GM23338 (cell line): ENCODE measurements at regions not wholly inside any gene's neighbourhood (a gene's known extent, or its start where the extent isn't known, plus 50 kb on each side); places are given as distances from the start of the nearest gene placed in this dataset.

Experiments used
- ATAC-seq: fragments of 200-7000 bp; cut with Tn5 transposase; 3 replicates; pipeline ENCODE4 v1.9.1; 2020
- DNase-seq: peaks from one replicate; pipeline ENCODE4 v3.0.0-alpha.2; 2015; ENCODE audit warnings: low spot score
- H2AFZ ChIP-seq: fragments of 200-600 bp; sonication (generic); 2 replicates; pipeline ENCODE4 v1.8.0; 2016; ENCODE audit warnings: antibody characterized with exemption, mild to moderate bottlenecking, moderate library complexity
- H3F3A ChIP-seq: fragments of 200-600 bp; sonication (generic); replicated peaks from 2 replicates; pipeline ENCODE4 v1.8.0; 2017; ENCODE audit warnings: antibody characterized with exemption, mixed run types, low read depth
- H3K27ac ChIP-seq: fragments of 200-600 bp; sonication (generic); 2 replicates; pipeline ENCODE4 v1.6.1; 2016; ENCODE audit warnings: low read depth
- H3K27me3 ChIP-seq: fragments of 200-600 bp; sonication (generic); 2 replicates; pipeline ENCODE4 v1.8.0; 2016; ENCODE audit warnings: mild to moderate bottlenecking, mixed run types, moderate library complexity; ENCODE audit not compliant: insufficient read depth
- H3K36me3 ChIP-seq: fragments of 200-600 bp; sonication (generic); 2 replicates; pipeline ENCODE4 v1.8.0; 2016; ENCODE audit warnings: mild to moderate bottlenecking; ENCODE audit not compliant: insufficient read depth
- H3K4me1 ChIP-seq: fragments of 200-600 bp; sonication (generic); 2 replicates; pipeline ENCODE4 v1.8.0; 2016; ENCODE audit warnings: mild to moderate bottlenecking, moderate library complexity; ENCODE audit not compliant: insufficient read depth
- H3K4me2 ChIP-seq: fragments of 200-600 bp; sonication (generic); 2 replicates; pipeline ENCODE4 v1.7.1; 2017; ENCODE audit warnings: mixed run types
- H3K4me3 ChIP-seq: fragments of 200-600 bp; sonication (generic); 2 replicates; pipeline ENCODE4 v1.6.1; 2016; ENCODE audit warnings: mixed run types
- H3K79me2 ChIP-seq: fragments of 200-600 bp; sonication (generic); replicated peaks from 2 replicates; pipeline ENCODE4 v1.8.0; 2017; ENCODE audit warnings: mild to moderate bottlenecking; ENCODE audit not compliant: insufficient read depth
- H3K9me2 ChIP-seq: fragments of 200-600 bp; sonication (generic); 2 replicates; pipeline ENCODE4 v1.8.0; 2017; ENCODE audit not compliant: insufficient read depth
- H4K20me1 ChIP-seq: fragments of 200-600 bp; sonication (generic); replicated peaks from 2 replicates; pipeline ENCODE4 v1.8.0; 2017; ENCODE audit warnings: mild to moderate bottlenecking; ENCODE audit not compliant: insufficient read depth
- H3K27ac Mint-ChIP-seq: 2 replicates; pipeline ENCODE4 v1.8.0; 2020; ENCODE audit warnings: inconsistent platforms, mild to moderate bottlenecking, moderate library complexity, mixed read lengths
- H3K27me3 Mint-ChIP-seq: 3 replicates; pipeline ENCODE4 v1.8.0; 2022; ENCODE audit warnings: low read depth, mild to moderate bottlenecking, moderate library complexity, mixed read lengths, inconsistent platforms; ENCODE audit not compliant: insufficient read depth, poor library complexity
- H3K36me3 Mint-ChIP-seq: 3 replicates; pipeline ENCODE4 v1.8.0; 2021; ENCODE audit warnings: low read depth, mild to moderate bottlenecking, inconsistent platforms, moderate library complexity, mixed read lengths
- H3K4me1 Mint-ChIP-seq: 3 replicates; pipeline ENCODE4 v1.8.0; 2020; ENCODE audit warnings: mild to moderate bottlenecking, inconsistent platforms, mixed read lengths
- H3K4me3 Mint-ChIP-seq: 3 replicates; pipeline ENCODE4 v1.8.0; 2021; ENCODE audit warnings: moderate library complexity, mild to moderate bottlenecking, inconsistent platforms, mixed read lengths
- H3K9me3 Mint-ChIP-seq: 3 replicates; pipeline ENCODE4 v1.8.0; 2020; ENCODE audit warnings: moderate library complexity, mild to moderate bottlenecking, inconsistent platforms, mixed read lengths
- CREB1 ChIP-seq: fragments of 250-450 bp; sonication (Bioruptor Pico); IDR thresholded peaks from 2 replicates; pipeline ENCODE4 v1.5.0; 2020; ENCODE audit warnings: low read depth, mild to moderate bottlenecking, moderate library complexity
- CTCF ChIP-seq, 2 experiments: fragments of 200-600 bp in 1 of 2; sonication (generic) in 1 of 2; conservative IDR thresholded peaks; 2 replicates each; pipeline versions ENCODE4 v1.5.1 to v1.6.1; 2016 to 2017; ENCODE audit warnings: antibody characterized with exemption in 2 of 2, low read depth in 2 of 2, mild to moderate bottlenecking in 2 of 2, moderate library complexity in 1 of 2
- EZH2 ChIP-seq: fragments of 200-600 bp; sonication (generic); IDR thresholded peaks from one replicate; pipeline ENCODE4 v1.8.0; 2017; ENCODE audit warnings: antibody characterized with exemption, mild to moderate bottlenecking, low read depth; ENCODE audit not compliant: unreplicated experiment
- EZH2phosphoT487 ChIP-seq: fragments of 200-600 bp; sonication (generic); IDR thresholded peaks from one replicate; pipeline ENCODE4 v1.8.1; 2018; ENCODE audit warnings: antibody characterized with exemption; ENCODE audit not compliant: unreplicated experiment
- JUNB ChIP-seq: IDR thresholded peaks from one replicate; pipeline ENCODE4 v1.6.1; 2016; ENCODE audit warnings: antibody characterized with exemption; ENCODE audit not compliant: unreplicated experiment
- NANOG ChIP-seq: IDR thresholded peaks from 2 replicates; pipeline ENCODE4 v1.6.1; 2016; ENCODE audit warnings: antibody characterized with exemption, borderline replicate concordance
- POLR2AphosphoS5 ChIP-seq: IDR thresholded peaks from 2 replicates; pipeline ENCODE4 v1.6.1; 2016; ENCODE audit warnings: antibody characterized with exemption, low read depth
- REST ChIP-seq: IDR thresholded peaks from one replicate; pipeline ENCODE4 v1.6.1; 2018; ENCODE audit warnings: antibody characterized with exemption; ENCODE audit not compliant: unreplicated experiment
- STAT1 ChIP-seq: IDR thresholded peaks from one replicate; pipeline ENCODE4 v1.6.1; 2016; ENCODE audit warnings: antibody characterized with exemption; ENCODE audit not compliant: unreplicated experiment
- ZNF114 ChIP-seq: fragments of 250-450 bp; sonication (Bioruptor Pico); IDR thresholded peaks from 2 replicates; pipeline ENCODE4 v1.5.0; 2020; ENCODE audit warnings: mild to moderate bottlenecking, moderate library complexity
- ZNF331 ChIP-seq: fragments of 250-450 bp; sonication (Bioruptor Pico); IDR thresholded peaks from 2 replicates; pipeline ENCODE4 v1.5.0; 2020; ENCODE audit warnings: low read depth, mild to moderate bottlenecking, moderate library complexity
- TF ChIP-seq, protein P1 (sequence below): fragments of 250-450 bp; sonication (Bioruptor Pico); IDR thresholded peaks from 2 replicates; pipeline ENCODE4 v1.5.0; 2020; ENCODE audit warnings: mild to moderate bottlenecking, moderate library complexity
- TF ChIP-seq, protein P2 (sequence below): IDR thresholded peaks from 2 replicates; pipeline ENCODE4 v1.6.1; 2016; ENCODE audit warnings: antibody characterized with exemption

GRCh38 chr1:232386294-232386693 lies 243.6 kb downstream of the SIPA1L2 start:
- Histone ChIP-seq H3K4me1 (peaks cover 7% of the 10 kb centered on the region; the same call in 1 of the 2 replicates), H3K36me3 (no peaks in the 10 kb centered on the region), H3K27ac (no peak overlapping the region), H2AFZ (no peak overlapping the region), H3K4me3 (no peak overlapping the region), H3F3A (no peaks in the 10 kb centered on the region), H3K27me3 (no peaks in the 10 kb centered on the region), H3K9me2 (peaks cover 6% of the 10 kb centered on the region), H4K20me1 (no peaks in the 10 kb centered on the region), H3K79me2 (no peaks in the 10 kb centered on the region), H3K4me2 (no peak overlapping the region)
- H3K36me3 Mint-ChIP-seq: no peaks in the 10 kb centered on the region
- H3K27ac Mint-ChIP-seq: no peak overlapping the region
- ATAC-seq: no peak
- H3K4me3 Mint-ChIP-seq: no peak overlapping the region
- DNase-seq: no peak
- H3K4me1 Mint-ChIP-seq: peaks cover 12% of the 10 kb centered on the region
- no peak for TF ChIP-seq EZH2
- no peak for TF ChIP-seq ZNF114 (CRISPR knock-in tag)
- TF ChIP-seq REST: no peak
- TF ChIP-seq CREB1 (CRISPR knock-in tag): no peak
- no peak for TF ChIP-seq ZNF331 (CRISPR knock-in tag)
- TF ChIP-seq JUNB: no peak
- TF ChIP-seq, protein P1, sequence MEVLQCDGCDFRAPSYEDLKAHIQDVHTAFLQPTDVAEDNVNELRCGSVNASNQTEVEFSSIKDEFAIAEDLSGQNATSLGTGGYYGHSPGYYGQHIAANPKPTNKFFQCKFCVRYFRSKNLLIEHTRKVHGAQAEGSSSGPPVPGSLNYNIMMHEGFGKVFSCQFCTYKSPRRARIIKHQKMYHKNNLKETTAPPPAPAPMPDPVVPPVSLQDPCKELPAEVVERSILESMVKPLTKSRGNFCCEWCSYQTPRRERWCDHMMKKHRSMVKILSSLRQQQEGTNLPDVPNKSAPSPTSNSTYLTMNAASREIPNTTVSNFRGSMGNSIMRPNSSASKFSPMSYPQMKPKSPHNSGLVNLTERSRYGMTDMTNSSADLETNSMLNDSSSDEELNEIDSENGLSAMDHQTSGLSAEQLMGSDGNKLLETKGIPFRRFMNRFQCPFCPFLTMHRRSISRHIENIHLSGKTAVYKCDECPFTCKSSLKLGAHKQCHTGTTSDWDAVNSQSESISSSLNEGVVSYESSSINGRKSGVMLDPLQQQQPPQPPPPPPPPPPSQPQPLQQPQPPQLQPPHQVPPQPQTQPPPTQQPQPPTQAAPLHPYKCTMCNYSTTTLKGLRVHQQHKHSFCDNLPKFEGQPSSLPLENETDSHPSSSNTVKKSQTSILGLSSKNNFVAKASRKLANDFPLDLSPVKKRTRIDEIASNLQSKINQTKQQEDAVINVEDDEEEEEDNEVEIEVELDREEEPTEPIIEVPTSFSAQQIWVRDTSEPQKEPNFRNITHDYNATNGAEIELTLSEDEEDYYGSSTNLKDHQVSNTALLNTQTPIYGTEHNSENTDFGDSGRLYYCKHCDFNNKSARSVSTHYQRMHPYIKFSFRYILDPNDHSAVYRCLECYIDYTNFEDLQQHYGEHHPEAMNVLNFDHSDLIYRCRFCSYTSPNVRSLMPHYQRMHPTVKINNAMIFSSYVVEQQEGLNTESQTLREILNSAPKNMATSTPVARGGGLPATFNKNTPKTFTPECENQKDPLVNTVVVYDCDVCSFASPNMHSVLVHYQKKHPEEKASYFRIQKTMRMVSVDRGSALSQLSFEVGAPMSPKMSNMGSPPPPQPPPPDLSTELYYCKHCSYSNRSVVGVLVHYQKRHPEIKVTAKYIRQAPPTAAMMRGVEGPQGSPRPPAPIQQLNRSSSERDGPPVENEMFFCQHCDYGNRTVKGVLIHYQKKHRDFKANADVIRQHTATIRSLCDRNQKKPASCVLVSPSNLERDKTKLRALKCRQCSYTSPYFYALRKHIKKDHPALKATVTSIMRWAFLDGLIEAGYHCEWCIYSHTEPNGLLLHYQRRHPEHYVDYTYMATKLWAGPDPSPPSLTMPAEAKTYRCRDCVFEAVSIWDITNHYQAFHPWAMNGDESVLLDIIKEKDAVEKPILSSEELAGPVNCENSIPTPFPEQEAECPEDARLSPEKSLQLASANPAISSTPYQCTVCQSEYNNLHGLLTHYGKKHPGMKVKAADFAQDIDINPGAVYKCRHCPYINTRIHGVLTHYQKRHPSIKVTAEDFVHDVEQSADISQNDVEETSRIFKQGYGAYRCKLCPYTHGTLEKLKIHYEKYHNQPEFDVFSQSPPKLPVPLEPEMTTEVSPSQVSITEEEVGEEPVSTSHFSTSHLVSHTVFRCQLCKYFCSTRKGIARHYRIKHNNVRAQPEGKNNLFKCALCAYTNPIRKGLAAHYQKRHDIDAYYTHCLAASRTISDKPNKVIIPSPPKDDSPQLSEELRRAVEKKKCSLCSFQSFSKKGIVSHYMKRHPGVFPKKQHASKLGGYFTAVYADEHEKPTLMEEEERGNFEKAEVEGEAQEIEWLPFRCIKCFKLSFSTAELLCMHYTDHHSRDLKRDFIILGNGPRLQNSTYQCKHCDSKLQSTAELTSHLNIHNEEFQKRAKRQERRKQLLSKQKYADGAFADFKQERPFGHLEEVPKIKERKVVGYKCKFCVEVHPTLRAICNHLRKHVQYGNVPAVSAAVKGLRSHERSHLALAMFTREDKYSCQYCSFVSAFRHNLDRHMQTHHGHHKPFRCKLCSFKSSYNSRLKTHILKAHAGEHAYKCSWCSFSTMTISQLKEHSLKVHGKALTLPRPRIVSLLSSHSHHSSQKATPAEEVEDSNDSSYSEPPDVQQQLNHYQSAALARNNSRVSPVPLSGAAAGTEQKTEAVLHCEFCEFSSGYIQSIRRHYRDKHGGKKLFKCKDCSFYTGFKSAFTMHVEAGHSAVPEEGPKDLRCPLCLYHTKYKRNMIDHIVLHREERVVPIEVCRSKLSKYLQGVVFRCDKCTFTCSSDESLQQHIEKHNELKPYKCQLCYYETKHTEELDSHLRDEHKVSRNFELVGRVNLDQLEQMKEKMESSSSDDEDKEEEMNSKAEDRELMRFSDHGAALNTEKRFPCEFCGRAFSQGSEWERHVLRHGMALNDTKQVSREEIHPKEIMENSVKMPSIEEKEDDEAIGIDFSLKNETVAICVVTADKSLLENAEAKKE (CRISPR knock-in tag): no peak
- no peak for TF ChIP-seq CTCF (conservative IDR thresholded peaks at IDR 0.05; ENCODE audit: low read depth in 2 of 2)
- TF ChIP-seq POLR2AphosphoS5: no peak
- TF ChIP-seq EZH2phosphoT487: no peak
- TF ChIP-seq NANOG: no peak
- TF ChIP-seq, protein P2, sequence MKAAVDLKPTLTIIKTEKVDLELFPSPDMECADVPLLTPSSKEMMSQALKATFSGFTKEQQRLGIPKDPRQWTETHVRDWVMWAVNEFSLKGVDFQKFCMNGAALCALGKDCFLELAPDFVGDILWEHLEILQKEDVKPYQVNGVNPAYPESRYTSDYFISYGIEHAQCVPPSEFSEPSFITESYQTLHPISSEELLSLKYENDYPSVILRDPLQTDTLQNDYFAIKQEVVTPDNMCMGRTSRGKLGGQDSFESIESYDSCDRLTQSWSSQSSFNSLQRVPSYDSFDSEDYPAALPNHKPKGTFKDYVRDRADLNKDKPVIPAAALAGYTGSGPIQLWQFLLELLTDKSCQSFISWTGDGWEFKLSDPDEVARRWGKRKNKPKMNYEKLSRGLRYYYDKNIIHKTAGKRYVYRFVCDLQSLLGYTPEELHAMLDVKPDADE: no peak
- TF ChIP-seq STAT1: no peak
- no peaks in the 10 kb centered on the region for H3K9me3 Mint-ChIP-seq
- peaks cover 6% of the 10 kb centered on the region for H3K27me3 Mint-ChIP-seq
